DMS 273 (cell line): ENCODE measurements at regions not wholly inside any gene's neighbourhood (a gene's known extent, or its start where the extent isn't known, plus 50 kb on each side); places are given as distances from the start of the nearest gene placed in this dataset.
"Not testable (repeated sequence)": the region's sequence is repeated elsewhere in the genome, so short reads cannot be mapped to it uniquely, and the experiment has no call there.

ENCODE experiments used
- DNase-seq: peaks from one replicate; lab custom pipeline; 2025; ENCODE audit not compliant: unreplicated experiment; lab: John Stamatoyannopoulos, UW

DNA sequence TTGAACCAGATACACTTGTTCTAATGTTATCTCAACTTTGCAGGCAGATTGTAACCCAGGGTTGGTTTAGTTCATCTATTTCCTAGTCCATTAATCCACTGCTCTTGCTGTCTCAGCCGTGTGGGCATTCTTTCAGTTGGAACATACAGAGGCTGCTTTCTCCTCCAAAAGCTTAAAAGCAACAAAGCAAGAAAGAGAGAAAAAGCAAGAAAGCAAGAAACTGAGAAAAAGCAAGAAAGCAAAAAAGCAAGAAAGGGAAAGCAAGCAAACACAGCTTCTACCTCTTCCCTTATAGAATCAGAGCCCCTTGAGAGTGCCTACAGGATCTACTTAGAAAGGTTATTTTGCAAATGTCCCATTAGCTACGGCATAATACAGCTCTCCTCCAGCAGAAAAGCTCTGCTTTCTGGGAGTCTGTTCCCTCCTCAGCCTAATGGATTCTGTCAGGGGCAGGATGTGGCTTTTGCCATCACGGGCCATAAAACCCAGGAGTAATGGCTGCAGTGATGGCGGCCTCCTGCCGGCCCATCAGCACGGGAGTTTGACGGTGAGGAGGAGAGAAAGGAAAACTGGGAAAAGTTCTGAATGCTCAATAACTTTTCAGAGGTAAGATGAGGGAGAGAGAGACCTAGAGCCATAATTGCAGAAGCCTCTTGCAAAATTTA lies 156.8 kb upstream of the JARID2 start:
- DNase-seq, result no peak

GRCh38 chr6:15089569-15090144 lies 156.2 kb upstream of the JARID2 start:
- no peak for DNase-seq

DNA sequence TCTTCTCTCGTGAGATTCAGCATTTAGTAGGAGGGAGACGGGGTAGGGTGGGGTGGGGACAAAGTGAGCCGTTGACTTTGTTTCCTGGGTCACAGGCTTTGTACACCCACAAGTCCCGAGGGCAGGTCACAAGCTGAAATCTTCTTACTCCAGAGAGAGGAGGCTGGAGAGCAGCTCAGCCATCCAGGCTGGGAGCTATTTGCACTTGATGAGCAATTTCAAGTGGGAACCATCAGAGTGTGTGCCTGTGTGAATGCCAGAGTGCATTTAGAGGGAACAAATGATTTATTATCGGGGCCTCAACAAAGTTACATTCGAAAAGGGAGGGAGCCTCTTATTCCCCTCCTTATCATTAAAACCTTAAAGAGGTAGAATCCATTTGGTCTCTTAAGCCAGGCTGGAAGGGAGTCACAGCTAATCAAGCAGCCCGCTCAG lies 155.7 kb upstream of the JARID2 start:
- no peak for DNase-seq

- DNase-seq, result no peak
Observed at GRCh38 chr6:15090745-15091384, 155.0 kb upstream of the JARID2 start.

DNA sequence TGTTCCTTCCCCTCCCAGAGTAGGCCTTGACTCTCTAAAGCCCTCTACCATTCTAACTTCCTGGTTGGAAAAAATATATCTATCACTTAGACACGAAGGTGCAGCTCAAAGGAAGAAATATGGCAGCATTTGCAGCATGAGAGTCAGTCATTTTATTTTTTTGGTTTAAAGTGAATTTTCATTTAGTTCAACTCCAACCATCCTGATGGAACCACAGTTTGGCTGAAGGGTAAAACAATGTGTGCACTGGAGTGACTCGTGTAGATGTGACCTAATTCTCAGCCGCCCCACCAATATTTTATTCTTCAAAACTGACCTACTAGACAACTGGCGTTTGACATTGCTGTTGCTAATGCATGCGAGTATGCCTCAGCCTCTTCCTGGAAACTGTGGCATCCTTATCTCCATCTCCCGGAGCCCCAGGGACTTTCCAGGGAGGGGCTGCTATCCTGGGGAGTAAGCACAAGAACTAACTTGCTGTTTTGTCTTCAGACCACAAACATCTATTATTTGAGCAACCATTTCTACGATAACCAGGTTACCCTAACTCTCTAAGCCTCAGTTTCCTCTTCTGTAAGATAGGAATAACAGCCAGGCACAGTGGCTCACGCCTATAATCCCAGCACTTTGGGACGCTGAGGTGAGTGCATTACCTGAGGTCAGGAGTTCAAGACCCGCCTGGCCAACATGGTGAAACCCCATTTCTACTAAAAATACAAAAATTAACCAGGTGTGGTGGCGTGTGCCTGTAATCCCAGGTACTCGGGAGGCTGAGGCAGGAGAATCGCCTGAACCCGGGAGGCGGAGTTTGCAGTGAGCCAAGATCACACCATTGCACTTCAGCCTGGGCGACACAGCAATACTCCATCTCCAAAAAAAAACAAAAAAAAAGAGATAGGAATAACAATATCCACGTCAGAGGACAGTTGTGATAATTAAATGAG lies 148.7 kb upstream of the JARID2 start:
- no peak for DNase-seq

- no peak for DNase-seq
Observed at GRCh38 chr6:15101130-15101529, 144.7 kb upstream of the JARID2 start.

- DNase-seq, result no peak
Observed at GRCh38 chr6:15102241-15102640, 143.6 kb upstream of the JARID2 start.

- DNase-seq, result no peak
Observed at GRCh38 chr6:15106958-15107643, 138.8 kb upstream of the JARID2 start.

DNA sequence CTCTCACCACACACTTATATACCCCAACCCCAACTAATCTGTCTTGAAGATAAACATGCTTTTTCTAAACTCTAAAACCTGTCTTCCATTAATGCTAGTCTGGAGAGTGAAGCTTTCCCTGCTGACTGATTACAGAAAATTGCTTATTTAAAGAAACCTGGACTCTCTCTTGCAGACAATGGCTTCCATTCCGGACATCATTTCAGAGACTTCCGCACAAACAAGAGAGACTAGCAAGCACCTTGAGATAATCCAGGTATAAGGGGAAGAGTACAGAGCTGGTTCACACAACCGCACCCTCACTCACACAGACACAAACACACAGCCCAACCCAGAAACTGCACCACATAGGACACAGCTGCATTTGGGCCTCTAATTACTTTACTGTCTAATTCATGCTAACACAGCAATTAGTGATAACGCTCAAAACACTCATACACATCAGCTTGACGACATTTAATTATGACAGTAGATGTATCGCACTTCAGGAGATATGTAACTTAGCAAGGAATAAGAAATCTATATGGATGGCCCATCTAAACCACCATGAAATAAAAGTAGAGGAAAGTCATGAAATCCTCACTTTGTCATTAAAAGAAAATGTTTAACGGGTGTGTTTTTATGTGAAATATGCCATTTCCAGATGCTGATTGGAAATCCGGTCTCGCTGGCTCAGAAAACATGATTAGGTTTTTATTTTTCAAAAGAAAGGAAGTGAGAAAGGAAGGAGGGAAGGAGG lies 138.1 kb upstream of the JARID2 start:
- no peak for DNase-seq

DNA sequence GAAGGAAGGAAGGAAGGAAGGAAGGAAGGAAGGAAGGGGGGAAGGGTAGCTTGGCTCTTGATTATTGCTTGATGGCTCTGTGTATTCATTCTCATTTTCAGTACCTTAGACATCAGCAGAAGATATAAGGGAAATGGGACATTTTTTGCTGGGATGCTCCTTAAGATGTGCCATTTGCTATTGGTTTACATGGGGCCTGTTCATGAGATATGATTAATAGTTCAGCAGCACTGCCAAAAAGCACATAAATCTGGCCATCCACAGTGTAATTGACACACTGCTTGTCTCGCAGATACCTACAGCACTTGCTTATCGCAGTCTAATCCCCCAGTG lies 137.5 kb upstream of the JARID2 start:
- no peak for DNase-seq

- no peak for DNase-seq
Observed at GRCh38 chr6:15109338-15110090, 136.4 kb upstream of the JARID2 start.

- DNase-seq, result no peak
Observed at GRCh38 chr6:15110726-15111354, 135.0 kb upstream of the JARID2 start.

GRCh38 chr6:15111576-15111975 lies 134.3 kb upstream of the JARID2 start:
- DNase-seq, result not testable (repeated sequence)

- no peak for DNase-seq
Observed at GRCh38 chr6:15113587-15113986, 132.3 kb upstream of the JARID2 start.

DNA sequence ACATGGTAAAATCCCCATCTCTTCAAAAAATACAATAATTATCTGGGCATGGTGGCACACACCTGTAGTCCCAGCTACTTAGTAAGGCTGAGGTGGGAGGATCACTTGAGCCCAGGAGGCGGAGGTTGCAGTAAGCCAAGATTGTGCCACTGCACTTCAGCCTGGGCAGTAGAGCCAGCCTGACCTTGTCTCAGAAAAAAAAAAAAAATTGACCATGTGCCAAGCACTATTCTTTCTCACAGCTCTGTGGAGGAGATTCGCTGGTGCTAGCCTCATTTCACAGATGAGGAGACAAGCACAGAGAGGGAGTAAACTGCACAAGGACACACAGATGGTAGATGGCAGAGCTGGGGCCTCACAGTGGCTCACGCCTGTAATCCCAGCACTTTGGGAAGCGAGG lies 131.8 kb upstream of the JARID2 start:
- DNase-seq, result no peak

DNA sequence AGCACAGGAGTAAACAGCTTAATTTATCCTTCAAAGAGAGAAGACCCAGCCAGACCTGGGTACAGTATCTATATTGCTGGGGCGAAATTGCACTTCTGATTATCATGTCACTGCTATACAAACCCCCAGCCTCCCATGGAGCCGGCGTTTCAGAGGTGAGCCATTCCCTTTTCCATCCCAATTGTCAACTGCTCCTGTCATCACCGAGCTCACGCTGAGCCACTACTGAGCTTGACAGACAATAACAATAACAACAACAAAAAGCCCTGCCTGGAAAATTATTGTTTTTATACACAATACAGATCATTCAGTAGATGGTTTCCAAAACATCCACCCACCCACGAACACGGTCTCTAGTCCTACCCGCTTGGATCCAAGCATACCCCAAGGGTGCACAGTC lies 129.0 kb upstream of the JARID2 start:
- DNase-seq, result no peak

- no peak for DNase-seq
Observed at GRCh38 chr6:15121443-15121842, 124.4 kb upstream of the JARID2 start.

GRCh38 chr6:15121977-15122550 lies 123.8 kb upstream of the JARID2 start:
- no peak for DNase-seq

DNA sequence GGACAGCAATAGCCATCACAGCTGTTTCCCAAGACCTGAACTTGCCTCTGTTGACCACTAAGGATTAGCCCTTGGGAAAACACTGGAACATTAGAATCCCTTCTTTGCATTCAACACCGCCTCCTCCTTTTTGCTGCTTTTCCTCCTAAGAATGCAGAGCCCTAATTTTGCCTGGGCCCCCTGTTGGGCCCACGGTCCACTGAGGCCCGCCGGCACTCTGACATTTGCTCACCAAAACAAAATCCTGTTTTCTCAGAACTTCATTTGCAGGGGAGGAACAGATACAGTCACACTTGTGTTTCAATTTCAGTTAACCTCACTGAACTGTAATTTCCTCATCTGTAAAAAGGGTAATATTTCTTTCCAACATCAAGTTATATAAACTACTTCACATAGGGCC lies 116.0 kb upstream of the JARID2 start:
- no peak for DNase-seq
